Thyroid gland (tissue), 4 donors: ENCODE measurements at regions not wholly inside any gene's neighbourhood (a gene's known extent, or its start where the extent isn't known, plus 50 kb on each side); places are given as distances from the start of the nearest gene placed in this dataset.
A peak's percentile ranks its signal among the peaks of the same experiment; 100 is the strongest.

Experiments used
- DNase-seq, 2 donors: peaks; one replicate each; pipeline ENCODE4 v3.0.0-alpha.2; 2019
- H3K27ac ChIP-seq, 3 donors: fragments of 200-600 bp; sonication (generic); 1 replicate in 2 of 3; 2 replicates in 1 of 3; pipeline ENCODE4 v1.5.1; 2016 to 2019; ENCODE audit warnings: mild to moderate bottlenecking in 1 of 3, moderate library complexity in 1 of 3
- H3K27me3 ChIP-seq: fragments of 200-600 bp; sonication (generic); one replicate; pipeline ENCODE4 v1.5.1; 2019
- H3K36me3 ChIP-seq, 2 donors: fragments of 200-600 bp; sonication (generic); one replicate each; pipeline ENCODE4 v1.5.1; 2016 to 2019
- H3K4me1 ChIP-seq, 2 donors: fragments of 200-600 bp; sonication (generic); one replicate each; pipeline ENCODE4 v1.5.1; 2017 to 2019
- H3K4me3 ChIP-seq, 3 donors: fragments of 200-600 bp; sonication (generic); replicated peaks in 1 of 3; 1 replicate in 2 of 3; 2 replicates in 1 of 3; pipeline ENCODE4 v1.5.1; 2016; ENCODE audit warnings: mild to moderate bottlenecking in 1 of 3
- H3K9me3 ChIP-seq: fragments of 200-600 bp; sonication (generic); one replicate; pipeline ENCODE4 v1.5.1; 2017
- CTCF ChIP-seq, 6 experiments: fragments of 200-600 bp in 3 of 6; fragments of 450-650 bp in 3 of 6; sonication (generic) in 3 of 6; IDR thresholded peaks; one replicate each; pipeline ENCODE4 v1.5.1; 2016 to 2019; ENCODE audit warnings: antibody characterized with exemption in 6 of 6, mild to moderate bottlenecking in 2 of 6, inconsistent platforms in 1 of 6, moderate library complexity in 1 of 6
- POLR2A ChIP-seq, 2 donors: fragments of 450-650 bp; IDR thresholded peaks; one replicate each; pipeline ENCODE4 v1.6.1; 2017; ENCODE audit warnings: antibody characterized with exemption in 2 of 2, mild to moderate bottlenecking in 2 of 2, moderate library complexity in 1 of 2
- WGBS, 2 donors: methylation state at CpG; one replicate each; pipeline ENCODE4 v1.1.5; 2017; 5-methylcytosine and 5-hydroxymethylcytosine counted together
- intact Hi-C: fragments of 100-400 bp; cut with DNase I; formaldehyde crosslinking; loops from one replicate; pipeline ENCODE4 v1.15.1; 2023

DNA sequence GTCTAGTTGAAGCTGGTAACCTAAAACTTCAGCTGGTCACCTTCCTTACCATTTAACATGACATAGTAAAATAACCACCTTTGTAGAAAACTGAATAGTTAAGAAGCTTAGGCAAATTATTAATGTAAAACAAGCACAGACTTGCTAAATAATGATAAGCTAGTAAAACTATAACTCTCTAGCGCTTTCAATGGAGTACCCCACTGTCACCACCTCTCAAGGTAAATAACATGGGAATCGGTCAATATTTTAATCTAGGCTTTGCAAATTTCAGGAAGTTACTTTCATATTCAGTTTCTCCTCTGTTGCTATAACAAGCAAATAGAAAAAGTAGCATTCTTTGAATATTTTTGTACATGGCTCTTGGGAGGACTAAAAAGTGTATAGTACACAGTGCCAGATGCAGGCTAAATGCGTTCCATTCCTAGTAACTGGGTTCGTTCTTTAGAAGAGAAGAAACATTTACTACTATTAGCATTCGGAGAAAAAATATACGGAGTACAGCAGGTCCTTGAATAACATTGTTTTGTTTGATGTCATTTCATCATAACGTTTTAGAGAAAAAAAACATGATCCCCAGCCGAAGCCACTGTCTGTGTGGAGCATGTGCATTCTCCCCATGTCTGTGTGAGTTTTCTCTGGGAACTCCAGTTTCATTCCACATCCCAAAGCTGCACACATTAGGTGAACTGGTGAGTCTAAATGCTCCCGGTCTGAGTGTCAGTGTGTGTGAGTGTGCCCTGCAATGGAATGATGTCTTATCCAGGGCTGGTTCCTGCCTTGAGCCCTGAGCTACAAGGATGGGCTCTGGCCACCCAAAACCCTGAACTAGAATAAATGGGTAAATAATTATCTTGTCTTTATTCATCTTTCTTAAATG lies 52.5 kb downstream of the EPRS1 start:
- H3K4me3 ChIP-seq, result no peak overlapping the region
- no peaks in the 10 kb centered on the region for H3K27me3 ChIP-seq
- no peaks in the 10 kb centered on the region for H3K4me1 ChIP-seq
- WGBS, 2 donors, result 89 to 90% methylated on average over 9 of the region's 9 CpGs
- intact Hi-C loops, result no loop called here
- H3K9me3 ChIP-seq, result no peaks in the 10 kb centered on the region
- H3K36me3 ChIP-seq, result peaks cover 15 to 22% of the 10 kb centered on the region in 2 donors
- no peak for DNase-seq
- no peak overlapping the region for H3K27ac ChIP-seq
- no peak for TF ChIP-seq CTCF (IDR thresholded peaks at IDR 0.05)
- TF ChIP-seq POLR2A (IDR thresholded peaks at IDR 0.05), result no peak

GRCh38 chr1:219991919-219992318 lies 54.4 kb downstream of the EPRS1 start:
- Histone ChIP-seq H3K4me3 (no peak overlapping the region), H3K36me3 (peaks cover 18 to 28% of the 10 kb centered on the region in 2 donors), H3K27me3 (no peaks in the 10 kb centered on the region), H3K4me1 (no peaks in the 10 kb centered on the region), H3K9me3 (no peaks in the 10 kb centered on the region), H3K27ac (no peak overlapping the region)
- 97 to 98% methylated on average over 2 of the region's 2 CpGs for WGBS, 2 donors
- TF ChIP-seq POLR2A (IDR thresholded peaks at IDR 0.05), result no peak
- TF ChIP-seq CTCF (IDR thresholded peaks at IDR 0.05), result no peak
- intact Hi-C loops, result no loop called here
- DNase-seq, result no peak

DNA sequence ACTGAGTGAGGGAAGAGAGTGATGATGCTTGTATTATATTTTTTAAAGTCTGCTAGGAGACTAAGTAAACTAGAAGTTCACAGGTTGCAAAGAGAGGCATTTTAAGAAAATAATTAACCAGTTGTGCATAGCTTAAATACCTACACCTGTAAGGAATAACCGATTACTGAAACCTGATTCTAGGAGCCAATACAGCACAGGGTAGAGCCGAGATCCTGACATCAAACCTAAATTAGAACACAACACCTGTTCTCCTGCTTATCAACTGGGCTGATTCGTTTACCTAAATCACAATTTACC lies 54.8 kb downstream of the EPRS1 start:
- H3K36me3 ChIP-seq, result peaks cover 17 to 27% of the 10 kb centered on the region in 2 donors
- no peaks in the 10 kb centered on the region for H3K4me1 ChIP-seq
- no peaks in the 10 kb centered on the region for H3K27me3 ChIP-seq
- no peak for DNase-seq
- intact Hi-C loops, result no loop called here
- WGBS, 2 donors, result 76 to 82% methylated on average over 3 of the region's 3 CpGs
- TF ChIP-seq POLR2A (IDR thresholded peaks at IDR 0.05) (no peak), CTCF (IDR thresholded peaks at IDR 0.05) (no peak)
- H3K9me3 ChIP-seq, result no peaks in the 10 kb centered on the region
- H3K27ac ChIP-seq, result no peak overlapping the region
- H3K4me3 ChIP-seq, result no peak overlapping the region

- H3K4me3 ChIP-seq, result no peak overlapping the region
- WGBS, 2 donors, result 41 to 50% methylated on average over 2 of the region's 2 CpGs
- no peak for TF ChIP-seq POLR2A (IDR thresholded peaks at IDR 0.05)
- peak in 4 of 6 experiments; percentile 32 to 74 (median 58) for TF ChIP-seq CTCF (IDR thresholded peaks at IDR 0.05)
- H3K36me3 ChIP-seq, result peaks cover 16 to 22% of the 10 kb centered on the region in 2 donors
- no peaks in the 10 kb centered on the region for H3K9me3 ChIP-seq
- H3K27me3 ChIP-seq, result no peaks in the 10 kb centered on the region
- H3K4me1 ChIP-seq, result no peaks in the 10 kb centered on the region
- H3K27ac ChIP-seq, result no peak overlapping the region
- DNase-seq, result no peak
- intact Hi-C loops, result no loop called here
Observed at GRCh38 chr1:219990782-219991510, 55.4 kb downstream of the EPRS1 start.

DNA sequence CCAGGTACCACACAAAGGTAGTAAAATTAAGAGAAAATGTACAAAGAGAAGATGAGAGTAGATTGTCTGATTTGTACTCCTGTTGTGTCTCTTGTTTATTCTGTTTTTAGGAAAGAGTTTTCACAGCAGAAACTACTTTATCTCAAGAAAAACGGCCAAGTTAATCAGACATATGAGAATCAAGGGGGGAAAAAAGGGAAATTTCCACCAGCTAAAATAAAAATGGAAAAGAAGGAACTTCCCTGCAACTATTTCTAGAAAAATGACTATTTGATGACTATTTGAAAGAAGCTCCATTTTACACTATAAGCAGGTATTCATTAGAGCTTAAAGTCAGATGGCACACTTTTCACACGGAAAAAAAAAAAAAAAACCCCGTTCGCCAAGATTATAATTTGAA lies 56.5 kb downstream of the EPRS1 start:
- TF ChIP-seq CTCF (IDR thresholded peaks at IDR 0.05), result no peak
- no peak for TF ChIP-seq POLR2A (IDR thresholded peaks at IDR 0.05)
- H3K27ac ChIP-seq, result no peak overlapping the region
- intact Hi-C loops, result no loop called here
- H3K27me3 ChIP-seq, result no peaks in the 10 kb centered on the region
- H3K4me1 ChIP-seq, result no peaks in the 10 kb centered on the region
- WGBS, 2 donors, result 88 to 91% methylated on average over 4 of the region's 4 CpGs
- no peaks in the 10 kb centered on the region for H3K9me3 ChIP-seq
- DNase-seq, result no peak
- no peak overlapping the region for H3K4me3 ChIP-seq
- H3K36me3 ChIP-seq, result peaks cover 12 to 19% of the 10 kb centered on the region in 2 donors
